SU-DHL-6 (cell line): ENCODE measurements at regions not wholly inside any gene's neighbourhood (a gene's known extent, or its start where the extent isn't known, plus 50 kb on each side); places are given as distances from the start of the nearest gene placed in this dataset.

Experiments
- H2AFZ ChIP-seq: fragments of 200-600 bp; sonication (generic); 2 replicates; pipeline ENCODE4 v1.6.1; 2014; ENCODE audit warnings: low read depth, mild to moderate bottlenecking, moderate library complexity, mixed read lengths, antibody characterized with exemption, low read length; ENCODE audit not compliant: severe bottlenecking
- H3F3A ChIP-seq: fragments of 200-600 bp; shearing (Covaris generic); 2 replicates; pipeline ENCODE4 v1.6.0; 2016; ENCODE audit warnings: antibody characterized with exemption, mild to moderate bottlenecking; ENCODE audit not compliant: insufficient read depth
- H3K27ac ChIP-seq: fragments of 200-600 bp; sonication (generic); 2 replicates; pipeline ENCODE4 v1.5.1; 2016; ENCODE audit warnings: low read depth, mild to moderate bottlenecking, low read length, moderate library complexity, mixed read lengths
- H3K27me3 ChIP-seq: fragments of 200-600 bp; sonication (generic), shearing (Covaris generic); 2 replicates; pipeline ENCODE4 v1.6.0; 2014; ENCODE audit warnings: mild to moderate bottlenecking, low read length
- H3K36me3 ChIP-seq: fragments of 200-600 bp; sonication (generic); 2 replicates; pipeline ENCODE4 v1.6.1; 2014; ENCODE audit warnings: mild to moderate bottlenecking, low read length, mixed read lengths
- H3K4me2 ChIP-seq: fragments of 300-600, 200-600 bp; shearing (Covaris generic), sonication (generic); 2 replicates; pipeline ENCODE4 v1.6.0; 2014; ENCODE audit warnings: low read length, low read depth, mild to moderate bottlenecking; ENCODE audit not compliant: poor library complexity, severe bottlenecking
- H3K4me3 ChIP-seq: fragments of 200-600 bp; sonication (generic); 2 replicates; pipeline ENCODE4 v1.5.1; 2014; ENCODE audit warnings: antibody characterized with exemption, low read length, mild to moderate bottlenecking, mixed read lengths; ENCODE audit not compliant: insufficient read depth, poor library complexity, severe bottlenecking
- H3K79me2 ChIP-seq: fragments of 200-600 bp; sonication (generic); 2 replicates; pipeline ENCODE4 v1.6.1; 2014; ENCODE audit warnings: mild to moderate bottlenecking, low read length, moderate library complexity; ENCODE audit not compliant: insufficient read depth
- H3K9ac ChIP-seq: fragments of 200-600 bp; sonication (generic); 2 replicates; pipeline ENCODE4 v1.7.0; 2014; ENCODE audit warnings: mild to moderate bottlenecking, low read length
- H3K9me2 ChIP-seq: fragments of 200-600 bp; sonication (generic); replicated peaks from 2 replicates; pipeline ENCODE4 v1.6.1; 2014; ENCODE audit warnings: low read length; ENCODE audit not compliant: insufficient read depth
- H3K9me3 ChIP-seq: fragments of 200-600 bp; sonication (generic); 2 replicates; pipeline ENCODE4 v1.6.1; 2014; ENCODE audit warnings: low read length, mixed read lengths; ENCODE audit not compliant: insufficient read depth
- H4K20me1 ChIP-seq: fragments of 200-600 bp; sonication (generic); 2 replicates; pipeline ENCODE4 v1.6.1; 2014; ENCODE audit warnings: low read depth, mild to moderate bottlenecking, antibody characterized with exemption, low read length, moderate library complexity, mixed read lengths
- CTCF ChIP-seq: fragments of 200-600 bp; sonication (generic); IDR thresholded peaks from one replicate; pipeline ENCODE4 v1.5.1; 2017; ENCODE audit warnings: antibody characterized with exemption, mild to moderate bottlenecking, low read length, moderate library complexity; ENCODE audit not compliant: insufficient read depth, poor library complexity, severe bottlenecking
- EZH2phosphoT487 ChIP-seq: fragments of 200-600 bp; sonication (generic), shearing (Covaris generic); conservative IDR thresholded peaks from 2 replicates; pipeline ENCODE4 v1.6.1; 2018; ENCODE audit warnings: mild to moderate bottlenecking, antibody characterized with exemption, low read length, moderate library complexity, mixed read lengths

DNA sequence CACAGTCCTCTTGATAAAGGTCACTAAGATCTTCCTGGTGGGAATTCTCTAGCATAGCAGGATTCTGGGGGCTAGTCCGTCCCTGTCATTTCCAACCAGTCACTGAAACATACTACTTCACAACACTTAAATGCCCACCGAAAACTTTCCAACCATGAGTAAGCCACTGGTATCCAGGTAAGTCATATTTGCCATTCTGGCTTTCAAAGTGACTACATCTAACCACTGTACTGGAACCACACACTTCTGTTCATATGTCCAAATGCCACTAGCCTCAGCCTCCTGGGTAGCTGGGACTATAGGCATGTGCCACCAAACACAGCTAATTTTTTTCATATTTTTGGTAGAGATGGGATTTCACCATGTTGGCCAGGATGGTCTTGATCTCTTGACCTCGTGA is 64.3 kb upstream of the VANGL1 start:
- no peaks in the 10 kb centered on the region for H3K79me2 ChIP-seq

DNA sequence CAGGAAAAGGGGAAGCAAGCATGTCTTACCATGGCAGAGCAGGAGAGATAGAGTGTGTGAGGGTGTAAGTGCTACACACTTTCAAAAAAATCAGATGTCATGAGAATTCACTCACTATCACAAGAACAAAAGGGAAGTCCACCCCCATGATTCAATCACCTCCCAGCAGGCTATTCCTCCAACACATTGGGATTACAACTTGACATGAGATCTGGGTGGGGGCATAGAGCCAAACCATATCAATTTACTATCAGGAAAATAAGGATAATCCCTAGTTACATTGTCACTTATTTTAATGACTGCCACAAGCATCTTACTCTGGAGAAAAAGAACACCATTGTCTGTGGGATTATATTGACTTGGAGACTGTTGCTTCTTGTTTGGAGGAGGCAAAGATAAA is 66.1 kb upstream of the VANGL1 start:
- no peaks in the 10 kb centered on the region for H4K20me1 ChIP-seq
- H3K9me2 ChIP-seq: no peaks in the 10 kb centered on the region
- no peak overlapping the region for H3K4me2 ChIP-seq
- no peak overlapping the region for H3K4me3 ChIP-seq
- H3K36me3 ChIP-seq: no peaks in the 10 kb centered on the region
- no peaks in the 10 kb centered on the region for H3K27me3 ChIP-seq
- H3K79me2 ChIP-seq: no peaks in the 10 kb centered on the region
- H3K9ac ChIP-seq: no peak overlapping the region
- no peaks in the 10 kb centered on the region for H3F3A ChIP-seq
- no peak overlapping the region for H3K27ac ChIP-seq
- no peak for TF ChIP-seq CTCF
- no peak for TF ChIP-seq EZH2phosphoT487
- no peak overlapping the region for H2AFZ ChIP-seq
- no peaks in the 10 kb centered on the region for H3K9me3 ChIP-seq

More for the DNA sequence above, 64.3 kb upstream of the VANGL1 start:
- Histone ChIP-seq H3F3A (no peaks in the 10 kb centered on the region), H3K9me3 (no peaks in the 10 kb centered on the region), H3K9ac (no peak overlapping the region), H3K4me2 (no peak overlapping the region), H3K27ac (no peak overlapping the region), H3K27me3 (no peaks in the 10 kb centered on the region), H4K20me1 (no peaks in the 10 kb centered on the region), H3K9me2 (no peaks in the 10 kb centered on the region), H2AFZ (no peak overlapping the region), H3K4me3 (no peak overlapping the region), H3K36me3 (no peaks in the 10 kb centered on the region)
- no peak for TF ChIP-seq CTCF
- TF ChIP-seq EZH2phosphoT487: no peak

GRCh38 chr1:115572710-115573109 is 69.1 kb upstream of the VANGL1 start:
- Histone ChIP-seq H3K9me2 (no peaks in the 10 kb centered on the region), H3K27ac (no peak overlapping the region), H2AFZ (no peak overlapping the region), H3K9ac (no peak overlapping the region), H3K79me2 (no peaks in the 10 kb centered on the region), H3K4me2 (no peak overlapping the region), H4K20me1 (no peaks in the 10 kb centered on the region), H3K4me3 (no peak overlapping the region), H3K27me3 (no peaks in the 10 kb centered on the region), H3K9me3 (peaks cover under 1% of the 10 kb centered on the region; the same call in 1 of the 2 replicates), H3F3A (no peaks in the 10 kb centered on the region), H3K36me3 (no peaks in the 10 kb centered on the region)
- TF ChIP-seq EZH2phosphoT487: no peak
- no peak for TF ChIP-seq CTCF
